DMS 273 treated with DMSO at 0.1 percent for 48 hours (cell line): ENCODE measurements at regions not wholly inside any gene's neighbourhood (a gene's known extent, or its start where the extent isn't known, plus 50 kb on each side); places are given as distances from the start of the nearest gene placed in this dataset.

ENCODE experiments used
- DNase-seq: peaks from one replicate; lab custom pipeline; 2025; lab: John Stamatoyannopoulos, UW

- DNase-seq = no peak
These were observed 150.3 kb upstream of the SLITRK3 start for GRCh38 chr3:165346503-165346902.

- no peak for DNase-seq
These were observed 147.0 kb upstream of the SLITRK3 start for GRCh38 chr3:165343185-165343584.

GRCh38 chr3:165339753-165340152, 143.6 kb upstream of the SLITRK3 start:
- DNase-seq = peak; percentile 26

GRCh38 chr3:165336786-165337185, 140.6 kb upstream of the SLITRK3 start:
- no peak for DNase-seq
